MM.1S (cell line): ENCODE measurements at regions not wholly inside any gene's neighbourhood (a gene's known extent, or its start where the extent isn't known, plus 50 kb on each side); places are given as distances from the start of the nearest gene placed in this dataset.
A peak's percentile ranks its signal among the peaks of the same experiment; 100 is the strongest.

ENCODE experiments used
- DNase-seq: peaks from one replicate; pipeline ENCODE4 v3.0.0-alpha.2; 2015
- H2AFZ ChIP-seq: fragments of 300-600 bp; sonication (generic); 2 replicates; pipeline ENCODE4 v1.6.0; 2016; ENCODE audit warnings: antibody characterized with exemption, low read length
- H3F3A ChIP-seq: fragments of 300-600 bp; sonication (generic); 2 replicates; pipeline ENCODE4 v1.6.1; 2016; ENCODE audit warnings: mild to moderate bottlenecking, antibody characterized with exemption, low read length, moderate library complexity, mixed read lengths; ENCODE audit not compliant: insufficient read depth
- H3K27ac ChIP-seq: fragments of 300-600 bp; sonication (generic); 2 replicates; pipeline ENCODE4 v1.5.1; 2016; ENCODE audit warnings: mild to moderate bottlenecking, low read length
- H3K27me3 ChIP-seq: fragments of 300-600 bp; sonication (generic); replicated peaks from 2 replicates; pipeline ENCODE4 v1.6.0; 2016; ENCODE audit warnings: low read length; ENCODE audit not compliant: insufficient read depth
- H3K36me3 ChIP-seq: fragments of 300-600 bp; sonication (generic); replicated peaks from 2 replicates; pipeline ENCODE4 v1.6.1; 2016; ENCODE audit warnings: mild to moderate bottlenecking, low read length, mixed read lengths; ENCODE audit not compliant: insufficient read depth
- H3K4me1 ChIP-seq: fragments of 300-600 bp; sonication (generic); 2 replicates; pipeline ENCODE4 v1.6.1; 2016; ENCODE audit warnings: low read length, mixed read lengths
- H3K4me2 ChIP-seq: fragments of 300-600 bp; sonication (generic); 2 replicates; pipeline ENCODE4 v1.6.0; 2016; ENCODE audit warnings: low read depth, low read length
- H3K4me3 ChIP-seq: fragments of 300-600 bp; sonication (generic); 2 replicates; pipeline ENCODE4 v1.5.1; 2016; ENCODE audit warnings: low read length, mixed read lengths
- H3K79me2 ChIP-seq: fragments of 300-600 bp; sonication (generic); 2 replicates; pipeline ENCODE4 v1.6.1; 2016; ENCODE audit warnings: mixed run types, low read length, mixed read lengths
- H3K9ac ChIP-seq: fragments of 300-600 bp; sonication (generic); 2 replicates; pipeline ENCODE4 v1.6.1; 2016; ENCODE audit warnings: low read length, mixed read lengths
- H3K9me2 ChIP-seq: fragments of 300-600 bp; sonication (generic); replicated peaks from 2 replicates; pipeline ENCODE4 v1.6.1; 2016; ENCODE audit warnings: mild to moderate bottlenecking, low read length, mixed read lengths; ENCODE audit not compliant: insufficient read depth
- H3K9me3 ChIP-seq: fragments of 300-600 bp; sonication (generic); replicated peaks from 2 replicates; pipeline ENCODE4 v1.6.1; 2016; ENCODE audit warnings: mild to moderate bottlenecking, low read length, mixed read lengths; ENCODE audit not compliant: insufficient read depth
- H4K20me1 ChIP-seq: fragments of 300-600 bp; sonication (generic); 2 replicates; pipeline ENCODE4 v1.6.1; 2016; ENCODE audit warnings: mild to moderate bottlenecking, low read length, moderate library complexity, mixed read lengths; ENCODE audit not compliant: insufficient read depth
- EZH2 ChIP-seq: fragments of 300-600 bp; sonication (generic); optimal IDR thresholded peaks from 2 replicates; pipeline ENCODE3; 2017; ENCODE audit warnings: low read depth, mild to moderate bottlenecking, antibody characterized with exemption, low read length, mixed read lengths
- EZH2phosphoT487 ChIP-seq: fragments of 300-600 bp; sonication (generic); IDR thresholded peaks from 2 replicates; pipeline ENCODE4 v1.6.1; 2018; ENCODE audit warnings: antibody characterized with exemption, low read length
- TF ChIP-seq, protein P1 (sequence below): fragments of 300-600 bp; sonication (generic); IDR thresholded peaks from 2 replicates; pipeline ENCODE4 v1.5.1; 2016; ENCODE audit warnings: antibody characterized with exemption, low read length, mixed read lengths

DNA sequence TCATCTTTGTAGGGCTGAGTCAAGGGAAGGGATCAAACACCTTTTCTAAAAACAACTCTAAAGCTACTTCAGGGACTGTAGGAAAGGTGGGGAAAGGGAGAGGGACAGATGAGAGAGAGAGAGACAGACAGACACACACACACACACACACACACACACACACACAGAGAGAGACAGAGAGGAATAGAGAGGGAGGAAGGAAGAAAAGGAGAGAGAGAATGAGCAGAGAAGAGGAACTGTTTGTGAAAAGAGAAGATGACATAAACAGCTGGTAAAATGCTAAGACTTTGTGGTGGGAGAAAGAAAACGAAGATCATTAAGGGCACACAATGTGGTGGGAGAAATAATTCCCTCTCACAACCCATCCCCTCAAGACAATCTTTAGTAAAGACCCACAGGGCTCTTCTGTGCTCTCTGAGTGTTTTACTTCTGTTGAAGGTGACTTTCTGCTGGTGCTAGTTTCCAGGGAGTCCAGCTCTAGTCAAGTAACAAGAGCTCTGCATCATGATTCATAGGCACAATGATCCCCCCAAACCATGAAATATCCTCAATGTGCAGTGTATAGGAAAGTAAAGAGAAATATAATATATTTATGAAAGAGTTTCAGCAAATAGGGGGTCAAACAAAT is 77.2 kb upstream of the STK17B start:
- Histone ChIP-seq H3K27me3 (no peaks in the 10 kb centered on the region), H3K4me2 (no peak overlapping the region), H2AFZ (no peak overlapping the region), H3K36me3 (no peaks in the 10 kb centered on the region), H3K9ac (no peak overlapping the region), H3K27ac (no peak overlapping the region), H3K4me3 (no peak overlapping the region), H3K9me3 (no peaks in the 10 kb centered on the region), H3F3A (no peaks in the 10 kb centered on the region), H3K9me2 (no peaks in the 10 kb centered on the region), H3K4me1 (peaks cover 21% of the 10 kb centered on the region), H4K20me1 (no peaks in the 10 kb centered on the region), H3K79me2 (no peaks in the 10 kb centered on the region)
- TF ChIP-seq EZH2phosphoT487 = no peak
- DNase-seq = no peak

DNA sequence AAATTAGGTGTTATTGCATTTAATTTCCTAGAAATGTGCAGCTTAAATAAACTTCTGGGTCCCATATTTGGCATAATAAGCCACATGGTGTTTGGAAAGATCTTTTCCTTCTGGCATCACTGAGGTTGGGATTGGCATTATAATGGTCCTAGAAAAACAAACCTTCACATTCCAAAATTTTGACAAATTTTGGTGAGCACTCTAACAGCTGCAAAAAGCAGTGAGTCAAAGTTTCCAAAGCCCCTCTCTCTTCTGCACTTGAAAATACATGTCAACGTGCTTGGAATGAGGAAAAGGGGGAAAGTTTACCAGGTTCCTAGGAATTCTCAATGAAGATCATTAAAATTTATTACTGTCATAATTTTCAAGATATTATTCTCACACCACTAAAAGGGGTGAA is 77.8 kb upstream of the STK17B start:
- no peaks in the 10 kb centered on the region for H4K20me1 ChIP-seq
- no peak overlapping the region for H2AFZ ChIP-seq
- TF ChIP-seq EZH2phosphoT487 (no peak), EZH2 (no peak)
- TF ChIP-seq, protein P1, sequence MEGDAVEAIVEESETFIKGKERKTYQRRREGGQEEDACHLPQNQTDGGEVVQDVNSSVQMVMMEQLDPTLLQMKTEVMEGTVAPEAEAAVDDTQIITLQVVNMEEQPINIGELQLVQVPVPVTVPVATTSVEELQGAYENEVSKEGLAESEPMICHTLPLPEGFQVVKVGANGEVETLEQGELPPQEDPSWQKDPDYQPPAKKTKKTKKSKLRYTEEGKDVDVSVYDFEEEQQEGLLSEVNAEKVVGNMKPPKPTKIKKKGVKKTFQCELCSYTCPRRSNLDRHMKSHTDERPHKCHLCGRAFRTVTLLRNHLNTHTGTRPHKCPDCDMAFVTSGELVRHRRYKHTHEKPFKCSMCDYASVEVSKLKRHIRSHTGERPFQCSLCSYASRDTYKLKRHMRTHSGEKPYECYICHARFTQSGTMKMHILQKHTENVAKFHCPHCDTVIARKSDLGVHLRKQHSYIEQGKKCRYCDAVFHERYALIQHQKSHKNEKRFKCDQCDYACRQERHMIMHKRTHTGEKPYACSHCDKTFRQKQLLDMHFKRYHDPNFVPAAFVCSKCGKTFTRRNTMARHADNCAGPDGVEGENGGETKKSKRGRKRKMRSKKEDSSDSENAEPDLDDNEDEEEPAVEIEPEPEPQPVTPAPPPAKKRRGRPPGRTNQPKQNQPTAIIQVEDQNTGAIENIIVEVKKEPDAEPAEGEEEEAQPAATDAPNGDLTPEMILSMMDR = no peak
- H3K36me3 ChIP-seq = no peaks in the 10 kb centered on the region
- no peaks in the 10 kb centered on the region for H3K79me2 ChIP-seq
- DNase-seq = no peak
- H3K9me2 ChIP-seq = no peaks in the 10 kb centered on the region
- no peaks in the 10 kb centered on the region for H3K27me3 ChIP-seq
- no peak overlapping the region for H3K4me2 ChIP-seq
- H3K9me3 ChIP-seq = no peaks in the 10 kb centered on the region
- no peak overlapping the region for H3K27ac ChIP-seq
- H3K4me1 ChIP-seq = peaks cover 21% of the 10 kb centered on the region
- no peak overlapping the region for H3K9ac ChIP-seq
- H3F3A ChIP-seq = no peaks in the 10 kb centered on the region
- H3K4me3 ChIP-seq = no peak overlapping the region

DNA sequence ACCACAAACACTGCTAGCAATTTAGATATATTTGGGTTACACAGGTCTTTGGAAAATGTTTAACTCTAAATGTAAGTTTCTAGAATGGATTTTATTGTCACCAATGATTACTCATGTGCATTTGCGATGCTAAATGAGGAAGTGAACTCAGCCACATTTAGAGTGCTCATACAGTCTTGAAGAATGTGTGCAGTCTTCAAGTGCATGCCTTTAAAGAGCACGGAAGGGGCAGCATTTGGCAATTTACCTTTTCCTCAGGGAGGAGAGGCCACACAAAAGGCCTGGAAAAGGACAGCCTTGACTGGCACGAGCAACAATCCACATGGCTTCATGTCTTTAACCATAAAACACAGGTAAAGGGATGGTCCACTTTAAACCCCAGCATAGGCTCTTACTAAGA is 78.5 kb upstream of the STK17B start:
- no peaks in the 10 kb centered on the region for H3K9me3 ChIP-seq
- no peaks in the 10 kb centered on the region for H3K79me2 ChIP-seq
- no peaks in the 10 kb centered on the region for H3F3A ChIP-seq
- H3K4me3 ChIP-seq = no peak overlapping the region
- no peak overlapping the region for H3K4me2 ChIP-seq
- TF ChIP-seq, protein P1 = no peak
- TF ChIP-seq EZH2 (no peak), EZH2phosphoT487 (no peak)
- H3K27ac ChIP-seq = no peak overlapping the region
- H3K36me3 ChIP-seq = no peaks in the 10 kb centered on the region
- no peaks in the 10 kb centered on the region for H3K9me2 ChIP-seq
- no peaks in the 10 kb centered on the region for H3K27me3 ChIP-seq
- H3K4me1 ChIP-seq = peaks cover 21% of the 10 kb centered on the region
- DNase-seq = peak; percentile 34
- H4K20me1 ChIP-seq = no peaks in the 10 kb centered on the region
- H3K9ac ChIP-seq = no peak overlapping the region
- H2AFZ ChIP-seq = no peak overlapping the region; the same call in 1 of the 2 replicates

DNA sequence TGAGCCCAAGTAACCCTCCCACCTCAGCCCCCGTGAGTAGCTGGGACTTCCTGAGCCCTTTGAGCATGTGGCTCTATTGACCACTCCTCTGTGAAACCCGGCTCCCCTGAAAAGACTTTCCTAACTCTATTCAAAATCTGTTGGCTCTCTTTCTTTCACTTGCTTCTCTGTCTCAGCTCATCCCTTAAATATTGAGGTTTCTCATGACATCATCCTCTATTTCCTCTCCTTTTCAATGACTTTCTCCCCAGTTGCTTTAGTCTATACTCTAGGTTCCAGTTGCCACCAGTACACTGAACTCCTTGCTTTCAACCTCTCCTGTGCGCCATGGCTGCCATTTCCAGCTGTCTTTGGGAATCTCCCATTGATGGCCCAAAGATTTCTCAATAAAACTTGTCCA is 79.8 kb upstream of the STK17B start:
- H3F3A ChIP-seq = no peaks in the 10 kb centered on the region
- H3K27ac ChIP-seq = no peak overlapping the region
- H2AFZ ChIP-seq = no peak overlapping the region
- H4K20me1 ChIP-seq = no peaks in the 10 kb centered on the region
- no peak for TF ChIP-seq EZH2
- TF ChIP-seq, protein P1 = no peak
- no peak for TF ChIP-seq EZH2phosphoT487
- no peak overlapping the region for H3K4me3 ChIP-seq
- no peaks in the 10 kb centered on the region for H3K9me3 ChIP-seq
- no peaks in the 10 kb centered on the region for H3K27me3 ChIP-seq
- no peaks in the 10 kb centered on the region for H3K79me2 ChIP-seq
- H3K9ac ChIP-seq = no peak overlapping the region
- no peak overlapping the region for H3K4me2 ChIP-seq
- H3K4me1 ChIP-seq = peaks cover 21% of the 10 kb centered on the region
- H3K9me2 ChIP-seq = no peaks in the 10 kb centered on the region
- no peaks in the 10 kb centered on the region for H3K36me3 ChIP-seq
- DNase-seq = no peak
